ENCODE measurements at regions not wholly inside any gene's neighbourhood (a gene's known extent, or its start where the extent isn't known, plus 50 kb on each side); places are given as distances from the start of the nearest gene placed in this dataset.

DNA sequence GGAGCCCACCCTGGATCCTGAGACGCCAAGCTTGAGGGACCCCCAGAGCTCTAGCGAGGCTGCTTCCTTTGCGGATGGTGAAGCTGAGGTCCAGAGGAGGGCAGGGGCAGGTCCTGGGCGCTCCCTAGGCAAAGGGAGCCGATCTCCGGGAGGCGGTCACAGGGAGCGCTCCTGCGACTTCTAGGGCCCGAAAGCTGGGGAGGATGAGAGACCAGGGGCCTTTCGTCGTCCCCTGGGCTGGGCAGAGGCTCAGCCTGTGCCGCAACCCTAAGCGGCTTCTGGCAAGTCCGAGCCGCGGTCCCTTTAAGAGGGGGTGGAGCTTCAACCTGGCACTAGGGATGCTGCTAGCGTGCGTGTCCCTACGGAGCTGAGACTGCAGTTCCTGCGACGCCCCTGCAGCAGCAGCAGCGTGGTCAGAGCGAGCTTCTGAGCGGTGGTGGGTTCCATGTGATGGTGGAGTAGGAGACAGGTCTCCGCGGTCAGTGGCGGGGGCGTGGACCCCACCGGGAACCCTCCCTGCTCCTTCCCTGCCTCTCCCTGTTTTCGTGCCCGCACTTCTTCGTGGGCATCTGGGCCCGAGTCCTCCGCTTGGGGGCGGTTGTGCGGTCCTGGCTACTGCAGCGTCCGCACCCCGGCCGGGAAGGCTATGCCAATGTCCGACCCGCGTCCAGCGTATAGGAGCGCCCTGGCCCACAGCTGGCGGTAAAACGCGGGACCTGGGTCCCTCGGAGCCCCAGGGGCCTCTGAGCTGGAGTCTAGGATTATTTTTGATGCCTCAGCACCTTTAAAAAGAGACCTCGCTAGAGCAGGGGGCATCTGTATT is 154.6 kb downstream of the CCDC74A start:
- TF ChIP-seq, protein P1, sequence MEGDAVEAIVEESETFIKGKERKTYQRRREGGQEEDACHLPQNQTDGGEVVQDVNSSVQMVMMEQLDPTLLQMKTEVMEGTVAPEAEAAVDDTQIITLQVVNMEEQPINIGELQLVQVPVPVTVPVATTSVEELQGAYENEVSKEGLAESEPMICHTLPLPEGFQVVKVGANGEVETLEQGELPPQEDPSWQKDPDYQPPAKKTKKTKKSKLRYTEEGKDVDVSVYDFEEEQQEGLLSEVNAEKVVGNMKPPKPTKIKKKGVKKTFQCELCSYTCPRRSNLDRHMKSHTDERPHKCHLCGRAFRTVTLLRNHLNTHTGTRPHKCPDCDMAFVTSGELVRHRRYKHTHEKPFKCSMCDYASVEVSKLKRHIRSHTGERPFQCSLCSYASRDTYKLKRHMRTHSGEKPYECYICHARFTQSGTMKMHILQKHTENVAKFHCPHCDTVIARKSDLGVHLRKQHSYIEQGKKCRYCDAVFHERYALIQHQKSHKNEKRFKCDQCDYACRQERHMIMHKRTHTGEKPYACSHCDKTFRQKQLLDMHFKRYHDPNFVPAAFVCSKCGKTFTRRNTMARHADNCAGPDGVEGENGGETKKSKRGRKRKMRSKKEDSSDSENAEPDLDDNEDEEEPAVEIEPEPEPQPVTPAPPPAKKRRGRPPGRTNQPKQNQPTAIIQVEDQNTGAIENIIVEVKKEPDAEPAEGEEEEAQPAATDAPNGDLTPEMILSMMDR (conservative IDR thresholded peaks at IDR 0.05 in 1 of 2, IDR thresholded peaks at IDR 0.05 in 1 of 2; ENCODE audit: low read depth in 1 of 2, low read length in 2 of 2) = peak; percentile 26 to 35
- no peak for TF ChIP-seq EZH2 (IDR thresholded peaks at IDR 0.05; ENCODE audit: low read length, missing control alignments)

Data from fibroblast of lung (primary cell).